SH-SY5Y (cell line): ENCODE measurements at regions not wholly inside any gene's neighbourhood (a gene's known extent, or its start where the extent isn't known, plus 50 kb on each side); places are given as distances from the start of the nearest gene placed in this dataset.

Source experiments
- GATA2 ChIP-seq: IDR thresholded peaks from 2 replicates; pipeline ENCODE4 v1.6.1; 2011; ENCODE audit warnings: mild to moderate bottlenecking, low read depth, low read length
- GATA3 ChIP-seq: IDR thresholded peaks from 2 replicates; pipeline ENCODE4 v1.6.1; 2011; ENCODE audit warnings: low read depth, mild to moderate bottlenecking, low read length, moderate library complexity

DNA sequence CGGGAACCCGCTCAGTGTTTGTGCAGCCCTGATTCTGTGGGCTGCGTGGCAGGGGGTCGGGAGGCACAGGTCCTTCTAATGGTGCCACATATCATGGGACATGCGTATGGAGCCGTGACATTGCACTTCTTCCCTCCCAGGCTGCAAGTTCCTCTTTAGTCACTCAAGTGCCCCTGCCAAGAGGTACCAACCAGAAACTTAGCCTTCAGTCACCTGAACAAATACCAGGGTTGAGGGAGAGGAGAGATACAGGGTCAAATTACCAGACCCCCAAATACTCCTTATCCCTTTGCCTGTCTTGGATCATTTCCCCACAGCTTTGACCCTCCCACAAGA is 209.1 kb downstream of the BUD13 start:
- TF ChIP-seq GATA2: no peak
- no peak for TF ChIP-seq GATA3
